GM21576 (cell line): ENCODE measurements at regions not wholly inside any gene's neighbourhood (a gene's known extent, or its start where the extent isn't known, plus 50 kb on each side); places are given as distances from the start of the nearest gene placed in this dataset.
"Not testable (repeated sequence)": the region's sequence is repeated elsewhere in the genome, so short reads cannot be mapped to it uniquely, and the experiment has no call there.

Source experiments
- ATAC-seq: cut with Tn5 transposase; IDR thresholded peaks from one replicate; pipeline ENCODE4 v1.9.1; 2021; ENCODE audit warnings: mild to moderate bottlenecking, moderate library complexity; ENCODE audit not compliant: unreplicated experiment

- no peak for ATAC-seq
Measured at GRCh38 chr2:59180111-59180510, 939.0 kb upstream of the FANCL start.

- no peak for ATAC-seq
Measured at GRCh38 chr2:59177748-59178147, 936.6 kb upstream of the FANCL start.

GRCh38 chr2:59176737-59177136 lies 935.6 kb upstream of the FANCL start:
- ATAC-seq: no peak

GRCh38 chr2:59174536-59175243 lies 933.6 kb upstream of the FANCL start:
- no peak for ATAC-seq

GRCh38 chr2:59173325-59173724 lies 932.2 kb upstream of the FANCL start:
- ATAC-seq: no peak

- ATAC-seq: peak; percentile 69
Measured at GRCh38 chr2:59171019-59171418, 929.9 kb upstream of the FANCL start.

- no peak for ATAC-seq
Measured at GRCh38 chr2:59168766-59169165, 927.6 kb upstream of the FANCL start.

- no peak for ATAC-seq
Measured at GRCh38 chr2:59167514-59167913, 926.4 kb upstream of the FANCL start.

- not testable (repeated sequence) for ATAC-seq
Measured at GRCh38 chr2:59157908-59158307, 916.8 kb upstream of the FANCL start.

GRCh38 chr2:59151805-59152204 lies 910.7 kb upstream of the FANCL start:
- no peak for ATAC-seq

- no peak for ATAC-seq
Measured at GRCh38 chr2:59150217-59150849, 909.2 kb upstream of the FANCL start.

- ATAC-seq: no peak
Measured at GRCh38 chr2:59149271-59149670, 908.1 kb upstream of the FANCL start.

- no peak for ATAC-seq
Measured at GRCh38 chr2:59112258-59112657, 871.1 kb upstream of the FANCL start.

- ATAC-seq: no peak
Measured at GRCh38 chr2:59096973-59097372, 855.8 kb upstream of the FANCL start.

- ATAC-seq: no peak
Measured at GRCh38 chr2:59093571-59093970, 852.4 kb upstream of the FANCL start.

- no peak for ATAC-seq
Measured at GRCh38 chr2:59084326-59084725, 843.2 kb upstream of the FANCL start.

- ATAC-seq: no peak
Measured at GRCh38 chr2:59083075-59083828, 842.1 kb upstream of the FANCL start.

- ATAC-seq: no peak
Measured at GRCh38 chr2:59082657-59083056, 841.5 kb upstream of the FANCL start.

- no peak for ATAC-seq
Measured at GRCh38 chr2:59080451-59081181, 839.5 kb upstream of the FANCL start.

- no peak for ATAC-seq
Measured at GRCh38 chr2:59077981-59078531, 836.9 kb upstream of the FANCL start.
